CD4-positive, alpha-beta T cell (primary cell): ENCODE measurements at regions not wholly inside any gene's neighbourhood (a gene's known extent, or its start where the extent isn't known, plus 50 kb on each side); places are given as distances from the start of the nearest gene placed in this dataset.

ENCODE experiments used
- ATAC-seq: fragments of 200-7000 bp; cut with Tn5 transposase; one replicate; pipeline ENCODE4 v1.10.0; 2022; ENCODE audit warnings: mild to moderate bottlenecking; ENCODE audit not compliant: poor library complexity
- CTCF ChIA-PET: fragments of 350-600 bp; sonication (Branson Sonifier 250); formaldehyde crosslinking; loops from one replicate; lab custom pipeline; 2021; ENCODE audit warnings: antibody characterized with exemption, inconsistent platforms; lab: Charles Lee
- POLR2A ChIA-PET: fragments of 350-600 bp; sonication (Branson Sonifier 250); formaldehyde crosslinking; loops from one replicate; lab custom pipeline; 2021; ENCODE audit warnings: antibody characterized with exemption, inconsistent platforms; lab: Charles Lee
- DNase-seq, 14 experiments: peaks; one replicate each; pipeline ENCODE4 v3.0.0-alpha.2; 2013 to 2020; ENCODE audit warnings: mixed read lengths in 2 of 14
- H3K27ac ChIP-seq, 2 donors: one replicate each; pipeline versions ENCODE4 v1.5.1 to v1.7.0; 2013; ENCODE audit warnings: low read length in 2 of 2, low read depth in 1 of 2, mild to moderate bottlenecking in 1 of 2
- H3K27me3 ChIP-seq, 2 experiments: 1 replicate in 1 of 2; 2 replicates in 1 of 2; pipeline versions ENCODE4 v1.6.1 to v1.7.0; 2013; ENCODE audit warnings: low read length in 2 of 2, control low read depth in 1 of 2, mild to moderate bottlenecking in 1 of 2, moderate library complexity in 1 of 2; ENCODE audit not compliant: insufficient read depth in 2 of 2, control insufficient read depth in 1 of 2
- H3K36me3 ChIP-seq: one replicate; pipeline ENCODE4 v1.6.1; 2013; ENCODE audit warnings: low read length, control low read depth; ENCODE audit not compliant: insufficient read depth
- H3K4me1 ChIP-seq: one replicate; pipeline ENCODE4 v1.6.1; 2013; ENCODE audit warnings: low read length, control low read depth; ENCODE audit not compliant: insufficient read depth
- H3K4me3 ChIP-seq: one replicate; pipeline ENCODE4 v1.5.1; 2013; ENCODE audit warnings: mild to moderate bottlenecking, low read length, moderate library complexity
- H3K9me3 ChIP-seq, 2 experiments: 1 replicate in 1 of 2; 2 replicates in 1 of 2; pipeline versions ENCODE4 v1.6.1 to v1.7.0; 2013; ENCODE audit warnings: low read length in 2 of 2, mild to moderate bottlenecking in 2 of 2, control low read depth in 1 of 2, moderate library complexity in 1 of 2; ENCODE audit not compliant: control insufficient read depth in 1 of 2, insufficient read depth in 1 of 2
- H3K27ac Mint-ChIP-seq: one replicate; pipeline ENCODE4 v1.8.0; 2020; ENCODE audit warnings: mixed read lengths
- H3K27me3 Mint-ChIP-seq: one replicate; pipeline ENCODE4 v1.8.0; 2021; ENCODE audit warnings: mixed read lengths
- H3K36me3 Mint-ChIP-seq: one replicate; pipeline ENCODE4 v1.8.0; 2021; ENCODE audit warnings: low read depth, mixed read lengths
- H3K4me1 Mint-ChIP-seq: one replicate; pipeline ENCODE4 v1.8.0; 2021; ENCODE audit warnings: low read depth, mixed read lengths
- H3K4me3 Mint-ChIP-seq: one replicate; pipeline ENCODE4 v1.8.0; 2020; ENCODE audit warnings: mild to moderate bottlenecking, mixed read lengths
- H3K9me3 Mint-ChIP-seq: one replicate; pipeline ENCODE4 v1.8.0; 2020; ENCODE audit warnings: mixed read lengths
- intact Hi-C, 2 experiments: fragments of 100-400 bp; cut with DNase I in 1 of 2; cut with micrococcal nuclease in 1 of 2; formaldehyde crosslinking; loops; one replicate each; pipeline versions ENCODE4 v1.15.1 to v1.9.0; 2023 to 2025; cut with DNase I, micrococcal nuclease
- TF ChIP-seq, protein P1 (sequence below): fragments of 200-600 bp; IDR thresholded peaks from one replicate; pipeline ENCODE4 v1.8.0; 2022; ENCODE audit warnings: antibody characterized with exemption, mild to moderate bottlenecking

DNA sequence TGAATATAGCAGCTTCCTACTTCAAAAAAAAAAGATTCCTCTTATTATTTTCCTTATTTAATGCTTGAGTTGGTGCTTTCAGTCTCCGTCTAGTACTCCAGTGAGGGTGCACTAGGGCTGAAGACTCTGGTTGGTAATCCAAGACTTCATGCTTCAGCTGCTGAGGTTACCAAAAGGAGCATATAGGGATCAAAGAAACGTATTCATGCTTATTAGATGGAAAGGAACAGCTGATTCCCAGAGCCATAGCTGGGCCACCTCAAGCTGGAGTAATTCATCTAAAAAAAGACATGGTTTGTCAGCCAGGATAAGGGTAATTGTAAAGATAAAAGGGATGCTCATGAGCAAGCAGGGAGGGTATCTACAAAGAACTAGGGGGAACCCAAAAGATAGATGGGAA is 131.7 kb upstream of the FAM47B start:
- Histone ChIP-seq H3K4me3 (no peak overlapping the region), H3K4me1 (no peaks in the 10 kb centered on the region), H3K9me3 (no peaks in the 10 kb centered on the region), H3K27ac (no peak overlapping the region), H3K27me3 (no peaks in the 10 kb centered on the region), H3K36me3 (no peaks in the 10 kb centered on the region)
- Mint-ChIP-seq H3K27me3 (no peaks in the 10 kb centered on the region), H3K36me3 (no peaks in the 10 kb centered on the region), H3K27ac (no peak overlapping the region), H3K9me3 (no peaks in the 10 kb centered on the region), H3K4me3 (no peak overlapping the region), H3K4me1 (no peaks in the 10 kb centered on the region)
- ChIA-PET POLR2A (no interaction called here), CTCF (no interaction called here)
- intact Hi-C loops: no loop called here
- TF ChIP-seq, protein P1, sequence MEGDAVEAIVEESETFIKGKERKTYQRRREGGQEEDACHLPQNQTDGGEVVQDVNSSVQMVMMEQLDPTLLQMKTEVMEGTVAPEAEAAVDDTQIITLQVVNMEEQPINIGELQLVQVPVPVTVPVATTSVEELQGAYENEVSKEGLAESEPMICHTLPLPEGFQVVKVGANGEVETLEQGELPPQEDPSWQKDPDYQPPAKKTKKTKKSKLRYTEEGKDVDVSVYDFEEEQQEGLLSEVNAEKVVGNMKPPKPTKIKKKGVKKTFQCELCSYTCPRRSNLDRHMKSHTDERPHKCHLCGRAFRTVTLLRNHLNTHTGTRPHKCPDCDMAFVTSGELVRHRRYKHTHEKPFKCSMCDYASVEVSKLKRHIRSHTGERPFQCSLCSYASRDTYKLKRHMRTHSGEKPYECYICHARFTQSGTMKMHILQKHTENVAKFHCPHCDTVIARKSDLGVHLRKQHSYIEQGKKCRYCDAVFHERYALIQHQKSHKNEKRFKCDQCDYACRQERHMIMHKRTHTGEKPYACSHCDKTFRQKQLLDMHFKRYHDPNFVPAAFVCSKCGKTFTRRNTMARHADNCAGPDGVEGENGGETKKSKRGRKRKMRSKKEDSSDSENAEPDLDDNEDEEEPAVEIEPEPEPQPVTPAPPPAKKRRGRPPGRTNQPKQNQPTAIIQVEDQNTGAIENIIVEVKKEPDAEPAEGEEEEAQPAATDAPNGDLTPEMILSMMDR: no peak
- DNase-seq (no peak), ATAC-seq (no peak)

DNA sequence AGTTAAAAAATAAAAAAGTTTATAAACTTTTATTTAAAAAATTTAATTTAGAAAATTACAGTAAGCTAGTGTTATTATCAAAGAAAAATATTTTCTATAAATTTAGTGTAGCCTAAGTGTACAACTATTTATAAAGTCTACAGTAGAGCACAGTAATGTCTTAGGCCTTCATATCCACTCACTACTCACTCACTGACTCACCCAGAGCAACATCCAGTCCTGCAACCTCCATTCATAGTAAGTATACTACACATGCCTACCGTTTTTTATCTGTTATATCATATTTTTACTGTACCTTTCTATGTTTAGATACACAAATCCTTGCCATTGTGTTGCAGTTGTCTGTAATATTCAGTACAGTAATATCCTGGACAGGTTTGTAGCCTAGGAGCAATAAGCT is 129.0 kb upstream of the FAM47B start:
- H3K27ac ChIP-seq: no peak overlapping the region
- H3K4me1 Mint-ChIP-seq: no peaks in the 10 kb centered on the region
- no peak for DNase-seq

DNA sequence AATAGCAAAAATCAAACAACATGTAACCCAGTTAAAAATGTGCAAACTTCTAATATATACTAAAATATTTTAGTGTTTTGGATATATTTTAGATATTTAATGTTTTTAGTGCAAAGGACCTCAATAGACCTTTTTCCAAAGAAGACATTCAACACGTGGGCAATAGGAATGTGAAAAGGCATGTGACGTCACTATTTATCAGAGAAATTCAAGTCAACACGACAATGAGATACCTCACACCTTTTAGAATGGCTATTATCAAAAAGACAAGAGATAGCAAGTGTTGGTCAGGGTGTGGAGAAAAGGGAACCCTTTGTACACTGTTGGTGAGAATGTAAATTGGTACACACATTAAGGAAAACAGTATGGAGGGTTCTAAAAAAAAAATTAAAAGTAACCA is 115.6 kb upstream of the FAM47B start:
- POLR2A ChIA-PET: no interaction called here
- H3K4me1 Mint-ChIP-seq: no peaks in the 10 kb centered on the region
- no peaks in the 10 kb centered on the region for H3K36me3 ChIP-seq
- no peaks in the 10 kb centered on the region for H3K4me1 ChIP-seq
- no peaks in the 10 kb centered on the region for H3K9me3 ChIP-seq
- H3K27ac ChIP-seq: no peak overlapping the region
- CTCF ChIA-PET: no interaction called here
- no peaks in the 10 kb centered on the region for H3K36me3 Mint-ChIP-seq
- TF ChIP-seq, protein P1: no peak
- no peak for ATAC-seq
- no peak overlapping the region for H3K4me3 Mint-ChIP-seq
- no peak for DNase-seq
- H3K27me3 ChIP-seq: no peaks in the 10 kb centered on the region
- intact Hi-C loops: no loop called here
- peaks cover 4% of the 10 kb centered on the region for H3K9me3 Mint-ChIP-seq
- H3K27ac Mint-ChIP-seq: no peak overlapping the region
- H3K4me3 ChIP-seq: no peak overlapping the region
- H3K27me3 Mint-ChIP-seq: no peaks in the 10 kb centered on the region

More for the DNA sequence above, 129.0 kb upstream of the FAM47B start:
- no peak overlapping the region for H3K4me3 Mint-ChIP-seq
- Histone ChIP-seq H3K36me3 (no peaks in the 10 kb centered on the region), H3K9me3 (no peaks in the 10 kb centered on the region), H3K4me3 (no peak overlapping the region), H3K27me3 (no peaks in the 10 kb centered on the region), H3K4me1 (no peaks in the 10 kb centered on the region)
- H3K9me3 Mint-ChIP-seq: no peaks in the 10 kb centered on the region
- H3K36me3 Mint-ChIP-seq: no peaks in the 10 kb centered on the region
- ChIA-PET CTCF (no interaction called here), POLR2A (no interaction called here)
- intact Hi-C loops: no loop called here
- TF ChIP-seq, protein P1: no peak
- ATAC-seq: no peak
- no peak overlapping the region for H3K27ac Mint-ChIP-seq
- no peaks in the 10 kb centered on the region for H3K27me3 Mint-ChIP-seq
